ENCODE measurements at regions not wholly inside any gene's neighbourhood (a gene's known extent, or its start where the extent isn't known, plus 50 kb on each side); places are given as distances from the start of the nearest gene placed in this dataset.

GRCh38 chr5:20528471-20528870 lies 540.5 kb upstream of the CDH18 start:
- ChIA-PET POLR2A (no interaction called here), CTCF (no interaction called here)
- no peak for DNase-seq (ENCODE audit: low read depth, low spot score)
- H3K4me3 ChIP-seq (ENCODE audit: low read depth, low read length), result no peak overlapping the region
- TF ChIP-seq, protein P1, sequence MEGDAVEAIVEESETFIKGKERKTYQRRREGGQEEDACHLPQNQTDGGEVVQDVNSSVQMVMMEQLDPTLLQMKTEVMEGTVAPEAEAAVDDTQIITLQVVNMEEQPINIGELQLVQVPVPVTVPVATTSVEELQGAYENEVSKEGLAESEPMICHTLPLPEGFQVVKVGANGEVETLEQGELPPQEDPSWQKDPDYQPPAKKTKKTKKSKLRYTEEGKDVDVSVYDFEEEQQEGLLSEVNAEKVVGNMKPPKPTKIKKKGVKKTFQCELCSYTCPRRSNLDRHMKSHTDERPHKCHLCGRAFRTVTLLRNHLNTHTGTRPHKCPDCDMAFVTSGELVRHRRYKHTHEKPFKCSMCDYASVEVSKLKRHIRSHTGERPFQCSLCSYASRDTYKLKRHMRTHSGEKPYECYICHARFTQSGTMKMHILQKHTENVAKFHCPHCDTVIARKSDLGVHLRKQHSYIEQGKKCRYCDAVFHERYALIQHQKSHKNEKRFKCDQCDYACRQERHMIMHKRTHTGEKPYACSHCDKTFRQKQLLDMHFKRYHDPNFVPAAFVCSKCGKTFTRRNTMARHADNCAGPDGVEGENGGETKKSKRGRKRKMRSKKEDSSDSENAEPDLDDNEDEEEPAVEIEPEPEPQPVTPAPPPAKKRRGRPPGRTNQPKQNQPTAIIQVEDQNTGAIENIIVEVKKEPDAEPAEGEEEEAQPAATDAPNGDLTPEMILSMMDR (IDR thresholded peaks at IDR 0.05; ENCODE audit: insufficient read depth, low read length, missing control alignments), result no peak

- TF ChIP-seq, protein P1 (IDR thresholded peaks at IDR 0.05; ENCODE audit: insufficient read depth, low read length, missing control alignments), result no peak
- no peak for DNase-seq (ENCODE audit: low read depth, low spot score)
- H3K4me3 ChIP-seq (ENCODE audit: low read depth, low read length), result no peak overlapping the region
- ChIA-PET POLR2A (no interaction called here), CTCF (no interaction called here)
Measured at GRCh38 chr5:20524991-20525529, 537.1 kb upstream of the CDH18 start.

DNA sequence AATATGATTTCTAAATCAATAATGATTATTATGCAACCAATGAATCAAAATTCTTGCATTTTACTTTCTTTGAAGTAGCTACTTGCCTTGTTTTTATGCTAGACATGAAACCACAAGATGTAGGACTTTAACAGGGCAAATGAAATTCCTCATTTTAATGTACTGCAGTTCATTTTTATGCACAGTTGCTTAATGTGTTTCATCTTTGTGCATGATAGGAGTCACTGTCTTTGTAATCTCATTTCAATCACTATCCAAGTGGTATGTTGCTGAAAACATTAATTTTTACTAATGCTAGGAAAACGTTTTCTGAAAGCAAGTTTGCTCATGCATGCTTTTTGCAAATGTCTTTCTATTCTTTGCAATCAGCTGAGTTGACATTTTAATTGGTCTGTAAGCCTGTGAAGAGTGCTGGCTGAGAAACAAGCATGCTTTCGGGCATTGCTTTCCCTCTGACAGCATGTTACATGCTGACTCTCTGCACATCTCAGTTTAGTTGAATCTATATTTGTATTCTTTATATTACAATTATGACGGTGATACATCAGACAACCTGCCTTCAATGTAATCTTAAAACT lies 535.0 kb upstream of the CDH18 start:
- POLR2A ChIA-PET, result no interaction called here

DNA sequence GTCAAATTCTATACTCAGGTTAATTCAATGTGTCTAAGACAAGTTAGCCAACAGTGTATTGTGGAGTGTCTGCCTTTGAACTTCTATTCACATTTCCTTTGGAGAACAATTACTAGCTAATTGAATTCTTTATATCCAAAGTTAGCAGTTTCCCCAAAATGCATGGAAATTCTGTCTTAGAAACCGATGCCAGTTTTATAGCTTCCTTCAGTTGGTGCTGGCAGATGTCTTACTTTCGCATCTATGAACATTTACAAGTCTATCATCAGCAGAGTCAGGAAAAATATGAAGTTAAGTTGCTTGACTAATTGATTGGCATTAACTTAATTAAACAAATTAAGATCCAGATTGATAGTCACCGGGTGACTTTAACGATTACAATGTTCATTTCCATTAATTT lies 527.6 kb upstream of the CDH18 start:
- CTCF ChIA-PET, result no interaction called here
- TF ChIP-seq, protein P1 (IDR thresholded peaks at IDR 0.05; ENCODE audit: insufficient read depth, low read length, missing control alignments), result no peak
- POLR2A ChIA-PET, result no interaction called here

More for the DNA sequence above, 535.0 kb upstream of the CDH18 start:
- H3K4me3 ChIP-seq (ENCODE audit: low read depth, low read length), result no peak overlapping the region
- CTCF ChIA-PET, result no interaction called here
- DNase-seq (ENCODE audit: low read depth, low spot score), result no peak
- TF ChIP-seq, protein P1 (IDR thresholded peaks at IDR 0.05; ENCODE audit: insufficient read depth, low read length, missing control alignments), result no peak

GRCh38 chr5:20514145-20514544 lies 526.1 kb upstream of the CDH18 start:
- DNase-seq (ENCODE audit: low read depth, low spot score), result no peak

More for the DNA sequence above, 527.6 kb upstream of the CDH18 start:
- H3K4me3 ChIP-seq (ENCODE audit: low read depth, low read length), result no peak overlapping the region
- DNase-seq (ENCODE audit: low read depth, low spot score), result no peak

GRCh38 chr5:20500546-20500945 lies 512.5 kb upstream of the CDH18 start:
- CTCF ChIA-PET, result no interaction called here
- TF ChIP-seq, protein P1 (IDR thresholded peaks at IDR 0.05; ENCODE audit: insufficient read depth, low read length, missing control alignments), result no peak
- no peak overlapping the region for H3K4me3 ChIP-seq (ENCODE audit: low read depth, low read length)
- no peak for DNase-seq (ENCODE audit: low read depth, low spot score)
- POLR2A ChIA-PET, result no interaction called here

More at GRCh38 chr5:20514145-20514544, 526.1 kb upstream of the CDH18 start:
- no peak overlapping the region for H3K4me3 ChIP-seq (ENCODE audit: low read depth, low read length)
- TF ChIP-seq, protein P1 (IDR thresholded peaks at IDR 0.05; ENCODE audit: insufficient read depth, low read length, missing control alignments), result no peak
- ChIA-PET CTCF (no interaction called here), POLR2A (no interaction called here)

All from AG04449 (cell line).